ENCODE measurements at regions not wholly inside any gene's neighbourhood (a gene's known extent, or its start where the extent isn't known, plus 50 kb on each side); places are given as distances from the start of the nearest gene placed in this dataset.

GRCh38 chr4:176843710-176844109 lies 51.0 kb upstream of the VEGFC start:
- Mint-ChIP-seq H3K9me3 (ENCODE audit: unreplicated experiment) (no peaks in the 10 kb centered on the region), H3K36me3 (ENCODE audit: unreplicated experiment) (no peaks in the 10 kb centered on the region), H3K27me3 (ENCODE audit: unreplicated experiment) (no peaks in the 10 kb centered on the region), H3K4me3 (ENCODE audit: unreplicated experiment) (no peak overlapping the region), H3K4me1 (ENCODE audit: low read depth, unreplicated experiment) (no peaks in the 10 kb centered on the region), H3K27ac (ENCODE audit: unreplicated experiment) (no peak overlapping the region)
- TF ChIP-seq, protein P1, sequence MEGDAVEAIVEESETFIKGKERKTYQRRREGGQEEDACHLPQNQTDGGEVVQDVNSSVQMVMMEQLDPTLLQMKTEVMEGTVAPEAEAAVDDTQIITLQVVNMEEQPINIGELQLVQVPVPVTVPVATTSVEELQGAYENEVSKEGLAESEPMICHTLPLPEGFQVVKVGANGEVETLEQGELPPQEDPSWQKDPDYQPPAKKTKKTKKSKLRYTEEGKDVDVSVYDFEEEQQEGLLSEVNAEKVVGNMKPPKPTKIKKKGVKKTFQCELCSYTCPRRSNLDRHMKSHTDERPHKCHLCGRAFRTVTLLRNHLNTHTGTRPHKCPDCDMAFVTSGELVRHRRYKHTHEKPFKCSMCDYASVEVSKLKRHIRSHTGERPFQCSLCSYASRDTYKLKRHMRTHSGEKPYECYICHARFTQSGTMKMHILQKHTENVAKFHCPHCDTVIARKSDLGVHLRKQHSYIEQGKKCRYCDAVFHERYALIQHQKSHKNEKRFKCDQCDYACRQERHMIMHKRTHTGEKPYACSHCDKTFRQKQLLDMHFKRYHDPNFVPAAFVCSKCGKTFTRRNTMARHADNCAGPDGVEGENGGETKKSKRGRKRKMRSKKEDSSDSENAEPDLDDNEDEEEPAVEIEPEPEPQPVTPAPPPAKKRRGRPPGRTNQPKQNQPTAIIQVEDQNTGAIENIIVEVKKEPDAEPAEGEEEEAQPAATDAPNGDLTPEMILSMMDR (IDR thresholded peaks at IDR 0.05; ENCODE audit: partially characterized antibody, unreplicated experiment), result no peak
- no peak for DNase-seq

DNA sequence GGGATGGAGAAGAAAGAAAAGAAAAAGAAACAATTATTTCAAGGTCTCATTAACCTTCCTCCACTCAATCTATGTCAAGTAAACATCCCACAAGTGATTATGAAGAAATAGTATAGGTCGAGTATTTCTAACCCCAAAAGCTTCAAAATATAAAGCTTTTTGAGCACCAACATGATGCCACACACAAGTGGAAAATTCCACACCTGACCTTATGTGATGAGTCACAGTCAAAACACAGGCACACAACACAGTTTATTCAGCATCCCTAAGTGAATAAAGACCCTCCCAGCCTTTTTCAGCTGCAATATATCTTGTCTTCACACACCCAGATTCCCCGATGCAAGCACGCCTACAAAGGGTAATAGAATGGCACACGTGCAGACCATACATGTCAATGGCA lies 51.7 kb upstream of the VEGFC start:
- TF ChIP-seq, protein P1 (IDR thresholded peaks at IDR 0.05; ENCODE audit: partially characterized antibody, unreplicated experiment), result no peak
- Mint-ChIP-seq H3K27ac (ENCODE audit: unreplicated experiment) (no peak overlapping the region), H3K36me3 (ENCODE audit: unreplicated experiment) (no peaks in the 10 kb centered on the region), H3K4me1 (ENCODE audit: low read depth, unreplicated experiment) (no peaks in the 10 kb centered on the region), H3K9me3 (ENCODE audit: unreplicated experiment) (no peaks in the 10 kb centered on the region), H3K4me3 (ENCODE audit: unreplicated experiment) (no peak overlapping the region), H3K27me3 (ENCODE audit: unreplicated experiment) (no peaks in the 10 kb centered on the region)
- DNase-seq, result no peak

DNA sequence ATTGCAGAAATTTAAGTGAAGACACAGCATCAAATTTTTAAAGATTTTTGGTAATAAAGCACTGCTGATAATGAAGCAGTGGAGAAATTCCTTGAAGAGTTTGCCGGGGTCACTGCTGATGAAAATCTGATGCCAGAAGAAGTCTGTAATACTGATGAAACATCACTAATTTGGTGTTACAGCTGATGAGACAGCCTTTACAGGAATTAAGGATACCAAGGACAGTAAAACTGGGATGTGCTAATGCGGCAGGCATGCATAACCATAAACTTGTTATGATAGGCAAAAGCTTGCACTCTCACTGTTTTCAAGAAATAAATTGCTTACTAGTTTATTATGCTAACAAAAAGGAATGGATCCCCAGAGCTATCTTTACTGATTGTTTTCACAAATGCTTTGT lies 52.9 kb upstream of the VEGFC start:
- Mint-ChIP-seq H3K9me3 (ENCODE audit: unreplicated experiment) (no peaks in the 10 kb centered on the region), H3K27me3 (ENCODE audit: unreplicated experiment) (no peaks in the 10 kb centered on the region), H3K4me1 (ENCODE audit: low read depth, unreplicated experiment) (no peaks in the 10 kb centered on the region), H3K4me3 (ENCODE audit: unreplicated experiment) (no peak overlapping the region), H3K36me3 (ENCODE audit: unreplicated experiment) (no peaks in the 10 kb centered on the region), H3K27ac (ENCODE audit: unreplicated experiment) (no peak overlapping the region)
- DNase-seq, result no peak
- TF ChIP-seq, protein P1 (IDR thresholded peaks at IDR 0.05; ENCODE audit: partially characterized antibody, unreplicated experiment), result no peak

DNA sequence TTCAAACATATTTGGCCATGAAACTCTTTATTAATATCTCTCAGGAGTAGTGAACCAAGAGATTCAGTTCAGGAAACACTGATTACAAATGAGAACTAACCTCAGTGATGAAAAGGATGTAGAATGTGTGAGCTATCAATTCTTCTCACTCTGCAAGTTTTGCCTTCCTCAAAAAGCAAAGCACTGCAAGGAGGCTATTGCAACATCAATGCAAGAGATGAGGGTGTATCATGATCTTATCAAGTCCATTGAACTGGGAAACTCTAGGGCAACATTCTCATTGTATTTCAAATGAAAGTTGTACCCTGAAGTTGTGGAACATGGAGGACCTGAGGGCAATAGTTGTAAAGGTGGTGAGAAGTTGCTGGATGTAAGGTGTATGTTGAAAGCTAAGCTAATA lies 56.4 kb upstream of the VEGFC start:
- DNase-seq, result no peak
- Mint-ChIP-seq H3K4me3 (ENCODE audit: unreplicated experiment) (no peak overlapping the region), H3K27me3 (ENCODE audit: unreplicated experiment) (no peaks in the 10 kb centered on the region), H3K9me3 (ENCODE audit: unreplicated experiment) (no peaks in the 10 kb centered on the region), H3K36me3 (ENCODE audit: unreplicated experiment) (no peaks in the 10 kb centered on the region), H3K27ac (ENCODE audit: unreplicated experiment) (no peak overlapping the region), H3K4me1 (ENCODE audit: low read depth, unreplicated experiment) (no peaks in the 10 kb centered on the region)
- TF ChIP-seq, protein P1 (IDR thresholded peaks at IDR 0.05; ENCODE audit: partially characterized antibody, unreplicated experiment), result no peak

- TF ChIP-seq, protein P1 (IDR thresholded peaks at IDR 0.05; ENCODE audit: partially characterized antibody, unreplicated experiment), result no peak
- H3K9me3 Mint-ChIP-seq (ENCODE audit: unreplicated experiment), result no peaks in the 10 kb centered on the region
- H3K36me3 Mint-ChIP-seq (ENCODE audit: unreplicated experiment), result no peaks in the 10 kb centered on the region
- H3K4me3 Mint-ChIP-seq (ENCODE audit: unreplicated experiment), result no peak overlapping the region
- no peaks in the 10 kb centered on the region for H3K27me3 Mint-ChIP-seq (ENCODE audit: unreplicated experiment)
- no peak for DNase-seq
- H3K27ac Mint-ChIP-seq (ENCODE audit: unreplicated experiment), result no peak overlapping the region
- no peaks in the 10 kb centered on the region for H3K4me1 Mint-ChIP-seq (ENCODE audit: low read depth, unreplicated experiment)
Observed at GRCh38 chr4:176850436-176850835, 57.7 kb upstream of the VEGFC start.
